ENCODE measurements at regions not wholly inside any gene's neighbourhood (a gene's known extent, or its start where the extent isn't known, plus 50 kb on each side); places are given as distances from the start of the nearest gene placed in this dataset.
"Not testable (repeated sequence)": the region's sequence is repeated elsewhere in the genome, so short reads cannot be mapped to it uniquely, and the experiment has no call there.

GRCh38 chr11:25159341-25159740 is 662.5 kb downstream of the LUZP2 start:
- no peak for DNase-seq (ENCODE audit: low read depth, low spot score)

GRCh38 chr11:25163421-25163820 is 666.6 kb downstream of the LUZP2 start:
- DNase-seq (ENCODE audit: low read depth, low spot score) = no peak

GRCh38 chr11:25180187-25180586 is 683.3 kb downstream of the LUZP2 start:
- no peak for DNase-seq (ENCODE audit: low read depth, low spot score)

GRCh38 chr11:25183411-25183810 is 686.6 kb downstream of the LUZP2 start:
- DNase-seq (ENCODE audit: low read depth, low spot score) = no peak

- no peak for DNase-seq (ENCODE audit: low read depth, low spot score)
Measured at GRCh38 chr11:25197515-25197914, 700.7 kb downstream of the LUZP2 start.

- no peak for DNase-seq (ENCODE audit: low read depth, low spot score)
Measured at GRCh38 chr11:25198704-25199103, 701.9 kb downstream of the LUZP2 start.

GRCh38 chr11:25200925-25201324 is 704.1 kb downstream of the LUZP2 start:
- DNase-seq (ENCODE audit: low read depth, low spot score) = no peak

GRCh38 chr11:25206762-25207161 is 709.9 kb downstream of the LUZP2 start:
- no peak for DNase-seq (ENCODE audit: low read depth, low spot score)

GRCh38 chr11:25211635-25212254 is 714.9 kb downstream of the LUZP2 start:
- DNase-seq (ENCODE audit: low read depth, low spot score) = no peak

- DNase-seq (ENCODE audit: low read depth, low spot score) = no peak
Measured at GRCh38 chr11:25214535-25215176, 717.8 kb downstream of the LUZP2 start.

- DNase-seq (ENCODE audit: low read depth, low spot score) = no peak
Measured at GRCh38 chr11:25218036-25218435, 721.2 kb downstream of the LUZP2 start.

- DNase-seq (ENCODE audit: low read depth, low spot score) = no peak
Measured at GRCh38 chr11:25225078-25225477, 728.2 kb downstream of the LUZP2 start.

- DNase-seq (ENCODE audit: low read depth, low spot score) = peak; percentile 2
Measured at GRCh38 chr11:25242928-25243327, 746.1 kb downstream of the LUZP2 start.

- DNase-seq (ENCODE audit: low read depth, low spot score) = no peak
Measured at GRCh38 chr11:25244126-25244525, 747.3 kb downstream of the LUZP2 start.

GRCh38 chr11:25247336-25247735 is 750.5 kb downstream of the LUZP2 start:
- no peak for DNase-seq (ENCODE audit: low read depth, low spot score)

- no peak for DNase-seq (ENCODE audit: low read depth, low spot score)
Measured at GRCh38 chr11:25252854-25253253, 756.0 kb downstream of the LUZP2 start.

- not testable (repeated sequence) for DNase-seq (ENCODE audit: low read depth, low spot score)
Measured at GRCh38 chr11:25263861-25264260, 767.0 kb downstream of the LUZP2 start.

GRCh38 chr11:25271301-25271700 is 774.4 kb downstream of the LUZP2 start:
- DNase-seq (ENCODE audit: low read depth, low spot score) = no peak

GRCh38 chr11:25272214-25272613 is 775.4 kb downstream of the LUZP2 start:
- no peak for DNase-seq (ENCODE audit: low read depth, low spot score)

- not testable (repeated sequence) for DNase-seq (ENCODE audit: low read depth, low spot score)
Measured at GRCh38 chr11:25280821-25281220, 784.0 kb downstream of the LUZP2 start.

GRCh38 chr11:25293166-25293565 is 796.3 kb downstream of the LUZP2 start:
- no peak for DNase-seq (ENCODE audit: low read depth, low spot score)

- no peak for DNase-seq (ENCODE audit: low read depth, low spot score)
Measured at GRCh38 chr11:25298450-25298849, 801.6 kb downstream of the LUZP2 start.

- DNase-seq (ENCODE audit: low read depth, low spot score) = no peak
Measured at GRCh38 chr11:25309818-25310217, 813.0 kb downstream of the LUZP2 start.

- no peak for DNase-seq (ENCODE audit: low read depth, low spot score)
Measured at GRCh38 chr11:25317216-25317615, 820.4 kb downstream of the LUZP2 start.

Data from brain pericyte (primary cell).